BLaER1 treated with 17β-estradiol and CSF1 and Interleukin-3, amounts not matched to agents 10 nM and 100 nM (cell line): ENCODE measurements at regions not wholly inside any gene's neighbourhood (a gene's known extent, or its start where the extent isn't known, plus 50 kb on each side); places are given as distances from the start of the nearest gene placed in this dataset.

ENCODE experiments used
- H3K27ac ChIP-seq, 11 experiments: shearing (Covaris generic); formaldehyde crosslinking; 2 replicates each; pipeline ENCODE4 v1.8.1; 2022
- H3K27me3 ChIP-seq, 11 experiments: shearing (Covaris generic); formaldehyde crosslinking; 2 replicates each; pipeline ENCODE4 v1.8.1; 2022
- H3K36me3 ChIP-seq, 11 experiments: shearing (Covaris generic); formaldehyde crosslinking; 2 replicates each; pipeline ENCODE4 v1.8.1; 2022
- H3K4me1 ChIP-seq, 10 experiments: shearing (Covaris generic); formaldehyde crosslinking; 2 replicates each; pipeline ENCODE4 v1.8.1; 2022
- H3K4me2 ChIP-seq, 11 experiments: shearing (Covaris generic); formaldehyde crosslinking; 2 replicates each; pipeline ENCODE4 v1.8.1; 2022
- H3K4me3 ChIP-seq, 10 experiments: shearing (Covaris generic); formaldehyde crosslinking; 2 replicates each; pipeline ENCODE4 v1.8.1; 2022
- H3K9ac ChIP-seq, 11 experiments: shearing (Covaris generic); formaldehyde crosslinking; 2 replicates each; pipeline ENCODE4 v1.8.1; 2022
- H3K9me3 ChIP-seq, 11 experiments: shearing (Covaris generic); formaldehyde crosslinking; replicated peaks in 1 of 11; 2 replicates each; pipeline ENCODE4 v1.8.1; 2022
- H4K20me1 ChIP-seq, 11 experiments: shearing (Covaris generic); formaldehyde crosslinking; 2 replicates each; pipeline ENCODE4 v1.8.1; 2022
- Cebpa-rat ChIP-seq, 11 experiments: shearing (Covaris generic); IDR thresholded peaks; 2 replicates each; pipeline ENCODE4 v1.8.1; 2022

- Histone ChIP-seq H3K36me3 (no peaks in the 10 kb centered on the region), H3K27ac (no peak overlapping the region), H3K9me3 (no peaks in the 10 kb centered on the region), H3K4me3 (no peak overlapping the region), H3K4me2 (no peak overlapping the region), H3K27me3 (no peaks in the 10 kb centered on the region), H3K9ac (no peak overlapping the region), H3K4me1 (no peaks in the 10 kb centered on the region), H4K20me1 (no peaks in the 10 kb centered on the region)
- TF ChIP-seq Cebpa-rat (IDR thresholded peaks at IDR 0.05): no peak
Observed at GRCh38 chr6:119602215-119603178, 252.9 kb upstream of the MAN1A1 start.

GRCh38 chr6:119598883-119599282 is 249.3 kb upstream of the MAN1A1 start:
- Histone ChIP-seq H3K36me3 (no peaks in the 10 kb centered on the region), H3K9ac (no peak overlapping the region), H4K20me1 (no peaks in the 10 kb centered on the region), H3K9me3 (peaks cover 0 to 7% (median 0%) of the 10 kb centered on the region in 11 experiments; a peak in 1 of 22 replicates), H3K27me3 (no peaks in the 10 kb centered on the region), H3K4me3 (no peak overlapping the region), H3K27ac (no peak overlapping the region), H3K4me2 (no peak overlapping the region), H3K4me1 (no peaks in the 10 kb centered on the region)
- TF ChIP-seq Cebpa-rat (IDR thresholded peaks at IDR 0.05): no peak

- Histone ChIP-seq H3K27ac (no peak overlapping the region), H3K9me3 (peaks cover 0 to 7% (median 0%) of the 10 kb centered on the region in 11 experiments; a peak in 1 of 22 replicates), H3K27me3 (no peaks in the 10 kb centered on the region), H3K9ac (no peak overlapping the region), H3K4me2 (no peak overlapping the region), H3K36me3 (no peaks in the 10 kb centered on the region), H3K4me3 (no peak overlapping the region), H3K4me1 (no peaks in the 10 kb centered on the region), H4K20me1 (no peaks in the 10 kb centered on the region)
- no peak for TF ChIP-seq Cebpa-rat (IDR thresholded peaks at IDR 0.05)
Observed at GRCh38 chr6:119594907-119595306, 245.3 kb upstream of the MAN1A1 start.

GRCh38 chr6:119591235-119591634 is 241.7 kb upstream of the MAN1A1 start:
- Histone ChIP-seq H3K9ac (no peak overlapping the region), H3K27ac (no peak overlapping the region), H3K36me3 (no peaks in the 10 kb centered on the region), H3K4me2 (no peak overlapping the region), H3K4me1 (peaks cover 0 to 5% (median 0%) of the 10 kb centered on the region in 10 experiments; a peak in 3 of 20 replicates), H3K4me3 (no peak overlapping the region), H3K9me3 (peaks cover 0 to 1% (median 0%) of the 10 kb centered on the region in 11 experiments; a peak in 1 of 22 replicates), H4K20me1 (no peaks in the 10 kb centered on the region), H3K27me3 (no peaks in the 10 kb centered on the region)
- TF ChIP-seq Cebpa-rat (IDR thresholded peaks at IDR 0.05): no peak

GRCh38 chr6:119590066-119590465 is 240.5 kb upstream of the MAN1A1 start:
- Histone ChIP-seq H3K4me2 (no peak overlapping the region), H3K9me3 (no peaks in the 10 kb centered on the region), H3K36me3 (no peaks in the 10 kb centered on the region), H4K20me1 (no peaks in the 10 kb centered on the region), H3K4me3 (no peak overlapping the region), H3K27me3 (no peaks in the 10 kb centered on the region), H3K27ac (no peak overlapping the region), H3K9ac (no peak overlapping the region), H3K4me1 (peaks cover 0 to 5% (median 0%) of the 10 kb centered on the region in 10 experiments; a peak in 3 of 20 replicates)
- no peak for TF ChIP-seq Cebpa-rat (IDR thresholded peaks at IDR 0.05)

GRCh38 chr6:119587537-119587936 is 238.0 kb upstream of the MAN1A1 start:
- H3K27ac ChIP-seq: no peak overlapping the region
- no peak overlapping the region for H3K4me2 ChIP-seq
- no peaks in the 10 kb centered on the region for H3K36me3 ChIP-seq
- no peak overlapping the region for H3K9ac ChIP-seq
- peaks cover 0 to 5% (median 0%) of the 10 kb centered on the region in 10 experiments; a peak in 3 of 20 replicates for H3K4me1 ChIP-seq
- no peak overlapping the region for H3K4me3 ChIP-seq
- H3K27me3 ChIP-seq: no peaks in the 10 kb centered on the region
- no peak for TF ChIP-seq Cebpa-rat (IDR thresholded peaks at IDR 0.05)
- H3K9me3 ChIP-seq: no peaks in the 10 kb centered on the region
- no peaks in the 10 kb centered on the region for H4K20me1 ChIP-seq

- Histone ChIP-seq H3K36me3 (no peaks in the 10 kb centered on the region), H3K27me3 (no peaks in the 10 kb centered on the region), H3K9ac (no peak overlapping the region), H3K27ac (no peak overlapping the region), H3K4me1 (peaks cover 0 to 5% (median 0%) of the 10 kb centered on the region in 10 experiments; a peak in 3 of 20 replicates), H3K9me3 (no peaks in the 10 kb centered on the region), H3K4me3 (no peak overlapping the region), H3K4me2 (no peak overlapping the region), H4K20me1 (no peaks in the 10 kb centered on the region)
- TF ChIP-seq Cebpa-rat (IDR thresholded peaks at IDR 0.05): no peak
Observed at GRCh38 chr6:119586250-119586882, 236.8 kb upstream of the MAN1A1 start.

GRCh38 chr6:119584088-119584487 is 234.5 kb upstream of the MAN1A1 start:
- Histone ChIP-seq H3K36me3 (no peaks in the 10 kb centered on the region), H3K9ac (no peak overlapping the region), H3K27ac (no peak overlapping the region), H4K20me1 (no peaks in the 10 kb centered on the region), H3K9me3 (no peaks in the 10 kb centered on the region), H3K4me2 (no peak overlapping the region), H3K27me3 (no peaks in the 10 kb centered on the region), H3K4me3 (no peak overlapping the region), H3K4me1 (peaks cover 0 to 5% (median 0%) of the 10 kb centered on the region in 10 experiments; a peak in 3 of 20 replicates)
- TF ChIP-seq Cebpa-rat (IDR thresholded peaks at IDR 0.05): no peak

GRCh38 chr6:119581220-119581619 is 231.7 kb upstream of the MAN1A1 start:
- Histone ChIP-seq H3K9me3 (peaks cover 8 to 11% (median 10%) of the 10 kb centered on the region in 11 experiments; a peak in 21 of 22 replicates), H3K4me2 (no peak overlapping the region), H3K36me3 (no peaks in the 10 kb centered on the region), H3K27me3 (no peaks in the 10 kb centered on the region), H4K20me1 (no peaks in the 10 kb centered on the region), H3K9ac (no peak overlapping the region), H3K27ac (no peak overlapping the region), H3K4me3 (no peak overlapping the region), H3K4me1 (peaks cover 0 to under 1% (median 0%) of the 10 kb centered on the region in 10 experiments; a peak in 1 of 20 replicates)
- TF ChIP-seq Cebpa-rat (IDR thresholded peaks at IDR 0.05): no peak
